ENCODE measurements at regions not wholly inside any gene's neighbourhood (a gene's known extent, or its start where the extent isn't known, plus 50 kb on each side); places are given as distances from the start of the nearest gene placed in this dataset.

GRCh38 chr3:88912294-88912877, 195.0 kb upstream of the EPHA3 start:
- POLR2A ChIA-PET (ENCODE audit: unreplicated experiment), result no interaction called here
- intact Hi-C loops (cut with micrococcal nuclease), result loop anchor here (5.0 kb wide), 1 partner anchor 230 kb away; no protein-coding TSS in a partner anchor

More at GRCh38 chr3:88912294-88912877, 195.0 kb upstream of the EPHA3 start:
- TF ChIP-seq POLR2A (IDR thresholded peaks at IDR 0.05; ENCODE audit: low read depth, low read length) (no peak), SMC3 (IDR thresholded peaks at IDR 0.05; ENCODE audit: low read depth, low read length) (no peak), MAFK (IDR thresholded peaks at IDR 0.05; ENCODE audit: low read depth, low read length) (no peak), MAZ (IDR thresholded peaks at IDR 0.05; ENCODE audit: borderline replicate concordance, low read depth, low read length) (no peak), ELK1 (IDR thresholded peaks at IDR 0.05; ENCODE audit: borderline replicate concordance, low read depth, low read length) (no peak), USF2 (IDR thresholded peaks at IDR 0.05; ENCODE audit: low read depth, low read length) (no peak), RFX5 (IDR thresholded peaks at IDR 0.05; ENCODE audit: low read depth, low read length) (no peak), MXI1 (IDR thresholded peaks at IDR 0.05; ENCODE audit: borderline replicate concordance, low read depth, low read length) (no peak)
- Histone ChIP-seq H3K9me3 (ENCODE audit: control insufficient read depth, insufficient read depth, low read length) (no peaks in the 10 kb centered on the region), H3K27ac (ENCODE audit: insufficient read depth, low read length) (no peak overlapping the region), H3K27me3 (ENCODE audit: control insufficient read depth, insufficient read depth, low read length) (no peaks in the 10 kb centered on the region), H2AK9ac (replicated peaks; ENCODE audit: low read depth, low read length, poor library complexity) (no peak overlapping the region), H4K20me1 (ENCODE audit: insufficient read depth, low read length) (no peaks in the 10 kb centered on the region), H3K23ac (ENCODE audit: low read depth, low read length) (no peak overlapping the region), H3K36me3 (ENCODE audit: control insufficient read depth, insufficient read depth, low read length) (no peaks in the 10 kb centered on the region), H3K56ac (ENCODE audit: extremely low read depth, insufficient read depth, low read length) (no peak overlapping the region), H4K8ac (ENCODE audit: low read depth in 2 of 2, low read length in 2 of 2) (no peak overlapping the region), H3K4me3 (ENCODE audit: insufficient read depth, low read depth, low read length) (no peak overlapping the region), H3K4ac (ENCODE audit: low read depth, low read length) (no peak overlapping the region), H3K4me1 (ENCODE audit: control insufficient read depth, insufficient read depth, low read length) (no peaks in the 10 kb centered on the region), H2BK5ac (ENCODE audit: low read depth, low read length, poor library complexity, severe bottlenecking) (no peak overlapping the region), H2BK15ac (ENCODE audit: low read depth, low read length) (no peak overlapping the region), H4K5ac (ENCODE audit: low read depth, low read length) (no peak overlapping the region), H3K9ac (ENCODE audit: low read depth, low read length) (no peak overlapping the region), H3K79me1 (ENCODE audit: low read depth in 1 of 2, low read length in 2 of 2) (no peaks in the 10 kb centered on the region), H3K9me1 (ENCODE audit: insufficient read depth, low read length) (no peaks in the 10 kb centered on the region), H3K4me2 (ENCODE audit: low read depth, low read length) (no peak overlapping the region), H2BK20ac (ENCODE audit: low read depth, low read length) (no peak overlapping the region), H2AK5ac (ENCODE audit: low read depth, low read length) (no peak overlapping the region), H2AFZ (replicated peaks; ENCODE audit: low read length, poor library complexity) (no peak overlapping the region), H3K18ac (ENCODE audit: low read depth, low read length) (no peak overlapping the region), H3K14ac (replicated peaks; ENCODE audit: low read depth, low read length) (no peak overlapping the region), H2BK120ac (ENCODE audit: low read depth, low read length) (no peak overlapping the region), H4K91ac (ENCODE audit: insufficient read depth, low read depth, low read length) (no peak overlapping the region)
- in situ Hi-C loops (cut with MboI; ENCODE audit: low sequenced_read_pairs) (no loop called here), dilution Hi-C loops (cut with HindIII; ENCODE audit: low sequenced_read_pairs, unreplicated experiment) (no loop called here)
- DNase-seq (no peak), ATAC-seq (ENCODE audit: low read depth) (no peak)
- BruUV-seq (replicated peaks), result no TSS peak
- no CpG with 5 or more reads among the region's 3 CpGs for WGBS, 2 experiments (ENCODE audit: extremely low coverage in 2 of 2, insufficient read length in 1 of 2)
- CTCF ChIA-PET, result interaction anchor here (0.7 kb wide), 1 partner anchor 10 kb away, joined by 3 read pairs; no protein-coding TSS in a partner anchor

Measured in IMR-90 (cell line).